ENCODE measurements at regions not wholly inside any gene's neighbourhood (a gene's known extent, or its start where the extent isn't known, plus 50 kb on each side); places are given as distances from the start of the nearest gene placed in this dataset.

GRCh38 chr4:65960751-65961150 is 290.5 kb upstream of the EPHA5 start (continued):
- TF ChIP-seq GABPA (IDR thresholded peaks at IDR 0.05; ENCODE audit: low read depth) (no peak), ELF1 (IDR thresholded peaks at IDR 0.05) (no peak), USF2 (IDR thresholded peaks at IDR 0.05; ENCODE audit: borderline replicate concordance, low read depth, low read length) (no peak), TEAD4 (IDR thresholded peaks at IDR 0.05; ENCODE audit: borderline replicate concordance, insufficient read depth) (no peak)

- H3K27me3 ChIP-seq (ENCODE audit: insufficient read depth): no peaks in the 10 kb centered on the region
- no peak for DNase-seq
- no peak overlapping the region for H3K27ac ChIP-seq (ENCODE audit: low read depth in 2 of 2, low read length in 1 of 2)
- H3F3A ChIP-seq (replicated peaks; ENCODE audit: insufficient read depth): no peaks in the 10 kb centered on the region
- H3K36me3 ChIP-seq (replicated peaks in 1 of 2; ENCODE audit: control insufficient read depth in 1 of 2, insufficient read depth in 2 of 2, low read length in 1 of 2): no peaks in the 10 kb centered on the region
- no peaks in the 10 kb centered on the region for H4K20me1 ChIP-seq (ENCODE audit: insufficient read depth)
- H3K9me3 ChIP-seq: no peaks in the 10 kb centered on the region
- POLR2A ChIA-PET: no interaction called here
- TF ChIP-seq RFX5 (IDR thresholded peaks at IDR 0.05; ENCODE audit: low read length): no peak
- TF ChIP-seq FOXJ3 (CRISPR knock-in tag; IDR thresholded peaks at IDR 0.05): no peak
- TF ChIP-seq PBX3 (IDR thresholded peaks at IDR 0.05): no peak
- TF ChIP-seq YY1 (IDR thresholded peaks at IDR 0.05; ENCODE audit: low read depth): no peak
- no peak for TF ChIP-seq RAD21 (IDR thresholded peaks at IDR 0.05; ENCODE audit: low read length)
- no peak for TF ChIP-seq MEF2A (IDR thresholded peaks at IDR 0.05; ENCODE audit: borderline replicate concordance, low read depth)
- no peak for TF ChIP-seq SIN3A (IDR thresholded peaks at IDR 0.05; ENCODE audit: borderline replicate concordance, low read depth, low read length)
- no peak for TF ChIP-seq USF2 (IDR thresholded peaks at IDR 0.05; ENCODE audit: borderline replicate concordance, low read depth, low read length)
- no peak for TF ChIP-seq EP300 (IDR thresholded peaks at IDR 0.05; ENCODE audit: borderline replicate concordance in 1 of 2, low read depth in 1 of 2, low read length in 1 of 2)
- H3K4me2 ChIP-seq: no peak overlapping the region
- no peaks in the 10 kb centered on the region for H3K9me2 ChIP-seq
- no peaks in the 10 kb centered on the region for H3K4me1 ChIP-seq (ENCODE audit: control insufficient read depth in 1 of 2, insufficient read depth in 2 of 2, low read depth in 1 of 2, low read length in 1 of 2)
- 46% methylated on average over 1 of the region's 1 CpG for WGBS (ENCODE audit: low lambda C conversion rate)
- CTCF ChIA-PET: no interaction called here
- no peak overlapping the region for H3K9ac ChIP-seq
- H2AFZ ChIP-seq (ENCODE audit: low read depth): no peak overlapping the region
- no peaks in the 10 kb centered on the region for H3K79me2 ChIP-seq (ENCODE audit: insufficient read depth)
- H3K4me3 ChIP-seq (ENCODE audit: low read depth in 2 of 2, low read length in 1 of 2): no peak overlapping the region
Observed at GRCh38 chr4:65954416-65954815, 284.1 kb upstream of the EPHA5 start.

- Histone ChIP-seq H3K9me3 (no peaks in the 10 kb centered on the region), H3K27ac (ENCODE audit: low read depth in 2 of 2, low read length in 1 of 2) (no peak overlapping the region), H3K4me3 (ENCODE audit: low read depth in 2 of 2, low read length in 1 of 2) (no peak overlapping the region), H3K4me1 (ENCODE audit: control insufficient read depth in 1 of 2, insufficient read depth in 2 of 2, low read depth in 1 of 2, low read length in 1 of 2) (no peaks in the 10 kb centered on the region), H3K4me2 (no peak overlapping the region), H3K36me3 (replicated peaks in 1 of 2; ENCODE audit: control insufficient read depth in 1 of 2, insufficient read depth in 2 of 2, low read length in 1 of 2) (no peaks in the 10 kb centered on the region), H4K20me1 (ENCODE audit: insufficient read depth) (no peaks in the 10 kb centered on the region), H3K9me2 (no peaks in the 10 kb centered on the region), H3K27me3 (ENCODE audit: insufficient read depth) (no peaks in the 10 kb centered on the region), H3K9ac (no peak overlapping the region), H3F3A (replicated peaks; ENCODE audit: insufficient read depth) (no peaks in the 10 kb centered on the region), H2AFZ (ENCODE audit: low read depth) (no peak overlapping the region), H3K79me2 (ENCODE audit: insufficient read depth) (no peaks in the 10 kb centered on the region)
- 5% methylated on average over 1 of the region's 1 CpG for WGBS (ENCODE audit: low lambda C conversion rate)
- DNase-seq: no peak
- ChIA-PET CTCF (no interaction called here), POLR2A (no interaction called here)
- TF ChIP-seq JUND (IDR thresholded peaks at IDR 0.05): no peak
- no peak for TF ChIP-seq ELF1 (IDR thresholded peaks at IDR 0.05)
- no peak for TF ChIP-seq USF2 (IDR thresholded peaks at IDR 0.05; ENCODE audit: borderline replicate concordance, low read depth, low read length)
- TF ChIP-seq GABPA (IDR thresholded peaks at IDR 0.05; ENCODE audit: low read depth): no peak
- TF ChIP-seq RXRA (IDR thresholded peaks at IDR 0.05; ENCODE audit: borderline replicate concordance, low read depth): no peak
- no peak for TF ChIP-seq NFIC (IDR thresholded peaks at IDR 0.05; ENCODE audit: borderline replicate concordance)
- TF ChIP-seq RFX5 (IDR thresholded peaks at IDR 0.05; ENCODE audit: low read length): no peak
- TF ChIP-seq REST (IDR thresholded peaks at IDR 0.05; ENCODE audit: low read depth, low read length): no peak
- TF ChIP-seq, protein P1, sequence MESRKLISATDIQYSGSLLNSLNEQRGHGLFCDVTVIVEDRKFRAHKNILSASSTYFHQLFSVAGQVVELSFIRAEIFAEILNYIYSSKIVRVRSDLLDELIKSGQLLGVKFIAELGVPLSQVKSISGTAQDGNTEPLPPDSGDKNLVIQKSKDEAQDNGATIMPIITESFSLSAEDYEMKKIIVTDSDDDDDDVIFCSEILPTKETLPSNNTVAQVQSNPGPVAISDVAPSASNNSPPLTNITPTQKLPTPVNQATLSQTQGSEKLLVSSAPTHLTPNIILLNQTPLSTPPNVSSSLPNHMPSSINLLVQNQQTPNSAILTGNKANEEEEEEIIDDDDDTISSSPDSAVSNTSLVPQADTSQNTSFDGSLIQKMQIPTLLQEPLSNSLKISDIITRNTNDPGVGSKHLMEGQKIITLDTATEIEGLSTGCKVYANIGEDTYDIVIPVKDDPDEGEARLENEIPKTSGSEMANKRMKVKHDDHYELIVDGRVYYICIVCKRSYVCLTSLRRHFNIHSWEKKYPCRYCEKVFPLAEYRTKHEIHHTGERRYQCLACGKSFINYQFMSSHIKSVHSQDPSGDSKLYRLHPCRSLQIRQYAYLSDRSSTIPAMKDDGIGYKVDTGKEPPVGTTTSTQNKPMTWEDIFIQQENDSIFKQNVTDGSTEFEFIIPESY (IDR thresholded peaks at IDR 0.05; ENCODE audit: borderline replicate concordance, low read depth): no peak
Observed at GRCh38 chr4:65951177-65951576, 280.9 kb upstream of the EPHA5 start.

Measured in SK-N-SH (cell line).